KBM-7 (cell line): ENCODE measurements at regions not wholly inside any gene's neighbourhood (a gene's known extent, or its start where the extent isn't known, plus 50 kb on each side); places are given as distances from the start of the nearest gene placed in this dataset.
A peak's percentile ranks its signal among the peaks of the same experiment; 100 is the strongest.
"Not testable (repeated sequence)": the region's sequence is repeated elsewhere in the genome, so short reads cannot be mapped to it uniquely, and the experiment has no call there.

Experiments used
- DNase-seq: peaks from one replicate; pipeline ENCODE4 v3.0.0-alpha.2; 2015
- in situ Hi-C: fragments of 300-500 bp; cut with MboI; formaldehyde crosslinking; loops from 2 replicates; pipeline ENCODE4 v1.14.3; 2020; ENCODE audit warnings: low sequenced_read_pairs, low pct_unique_long_range_greater_than_20kb, mixed read lengths

- in situ Hi-C loops: no loop called here
- no peak for DNase-seq
Observed at GRCh38 chr14:103228866-103229265, 105.2 kb upstream of the EIF5 start.

GRCh38 chr14:103230021-103230420 is 104.0 kb upstream of the EIF5 start:
- no peak for DNase-seq
- in situ Hi-C loops: no loop called here

GRCh38 chr14:103230658-103231334 is 103.2 kb upstream of the EIF5 start:
- in situ Hi-C loops: no loop called here
- no peak for DNase-seq

GRCh38 chr14:103231376-103232019 is 102.5 kb upstream of the EIF5 start:
- in situ Hi-C loops: no loop called here
- DNase-seq: no peak

- in situ Hi-C loops: no loop called here
- no peak for DNase-seq
Observed at GRCh38 chr14:103232031-103232808, 101.8 kb upstream of the EIF5 start.

GRCh38 chr14:103232831-103233319 is 101.2 kb upstream of the EIF5 start:
- no peak for DNase-seq
- in situ Hi-C loops: no loop called here

GRCh38 chr14:103233328-103233727 is 100.7 kb upstream of the EIF5 start:
- in situ Hi-C loops: no loop called here
- DNase-seq: no peak

- in situ Hi-C loops, DNase-seq: not testable (repeated sequence)
Observed at GRCh38 chr14:103234826-103235225, 99.2 kb upstream of the EIF5 start.

- DNase-seq, in situ Hi-C loops: not testable (repeated sequence)
Observed at GRCh38 chr14:103235506-103235905, 98.5 kb upstream of the EIF5 start.

GRCh38 chr14:103239751-103240150 is 94.3 kb upstream of the EIF5 start:
- in situ Hi-C loops: no loop called here
- DNase-seq: no peak

GRCh38 chr14:103241531-103241930 is 92.5 kb upstream of the EIF5 start:
- in situ Hi-C loops: no loop called here
- DNase-seq: no peak

- in situ Hi-C loops: no loop called here
- peak; percentile 42 for DNase-seq
Observed at GRCh38 chr14:103243764-103244737, 90.0 kb upstream of the EIF5 start.

GRCh38 chr14:103245624-103246031 is 88.4 kb upstream of the EIF5 start:
- DNase-seq, in situ Hi-C loops: not testable (repeated sequence)

GRCh38 chr14:103246070-103246469 is 88.0 kb upstream of the EIF5 start:
- in situ Hi-C loops: no loop called here
- no peak for DNase-seq

GRCh38 chr14:103247169-103247606 is 86.8 kb upstream of the EIF5 start:
- in situ Hi-C loops: no loop called here
- peak; percentile 17 for DNase-seq

GRCh38 chr14:103250181-103250580 is 83.9 kb upstream of the EIF5 start:
- no peak for DNase-seq
- in situ Hi-C loops: no loop called here

- DNase-seq: no peak
- in situ Hi-C loops: no loop called here
Observed at GRCh38 chr14:103250874-103251273, 83.2 kb upstream of the EIF5 start.

- in situ Hi-C loops: no loop called here
- no peak for DNase-seq
Observed at GRCh38 chr14:103255555-103255954, 78.5 kb upstream of the EIF5 start.

GRCh38 chr14:103256406-103256805 is 77.6 kb upstream of the EIF5 start:
- in situ Hi-C loops: no loop called here
- DNase-seq: no peak
